GM20000 (cell line): ENCODE measurements at regions not wholly inside any gene's neighbourhood (a gene's known extent, or its start where the extent isn't known, plus 50 kb on each side); places are given as distances from the start of the nearest gene placed in this dataset.

ENCODE experiments used
- DNase-seq: peaks from one replicate; pipeline ENCODE4 v3.0.0; 2012; ENCODE audit warnings: low spot score
- CTCF ChIP-seq: IDR thresholded peaks from 2 replicates; pipeline ENCODE4 v1.5.1; 2012; ENCODE audit warnings: mild to moderate bottlenecking, control low read depth; ENCODE audit errors: extremely low read depth, missing control alignments

- no peak for DNase-seq
These were observed 155.2 kb downstream of the IRS1 start for GRCh38 chr2:226644399-226644865.

GRCh38 chr2:226643946-226644282 is 155.7 kb downstream of the IRS1 start:
- no peak for DNase-seq
- TF ChIP-seq CTCF, result no peak

More at GRCh38 chr2:226644399-226644865, 155.2 kb downstream of the IRS1 start:
- no peak for TF ChIP-seq CTCF

GRCh38 chr2:226643030-226643945 is 156.3 kb downstream of the IRS1 start:
- TF ChIP-seq CTCF, result no peak

GRCh38 chr2:226641008-226641407 is 158.6 kb downstream of the IRS1 start:
- no peak for DNase-seq
- no peak for TF ChIP-seq CTCF

More at GRCh38 chr2:226643030-226643945, 156.3 kb downstream of the IRS1 start:
- no peak for DNase-seq

GRCh38 chr2:226640501-226640900 is 159.1 kb downstream of the IRS1 start:
- no peak for TF ChIP-seq CTCF
- no peak for DNase-seq

- no peak for TF ChIP-seq CTCF
These were observed 160.1 kb downstream of the IRS1 start for GRCh38 chr2:226639550-226639949.

GRCh38 chr2:226638576-226638975 is 161.0 kb downstream of the IRS1 start:
- DNase-seq, result no peak
- no peak for TF ChIP-seq CTCF

More at GRCh38 chr2:226639550-226639949, 160.1 kb downstream of the IRS1 start:
- DNase-seq, result no peak
